SU-DHL-6 (cell line): ENCODE measurements at regions not wholly inside any gene's neighbourhood (a gene's known extent, or its start where the extent isn't known, plus 50 kb on each side); places are given as distances from the start of the nearest gene placed in this dataset.

Experiments used
- H2AFZ ChIP-seq: fragments of 200-600 bp; sonication (generic); 2 replicates; pipeline ENCODE4 v1.6.1; 2014; ENCODE audit warnings: low read depth, mild to moderate bottlenecking, moderate library complexity, mixed read lengths, antibody characterized with exemption, low read length; ENCODE audit not compliant: severe bottlenecking
- H3F3A ChIP-seq: fragments of 200-600 bp; shearing (Covaris generic); 2 replicates; pipeline ENCODE4 v1.6.0; 2016; ENCODE audit warnings: antibody characterized with exemption, mild to moderate bottlenecking; ENCODE audit not compliant: insufficient read depth
- H3K27ac ChIP-seq: fragments of 200-600 bp; sonication (generic); 2 replicates; pipeline ENCODE4 v1.5.1; 2016; ENCODE audit warnings: low read depth, mild to moderate bottlenecking, low read length, moderate library complexity, mixed read lengths
- H3K27me3 ChIP-seq: fragments of 200-600 bp; sonication (generic), shearing (Covaris generic); 2 replicates; pipeline ENCODE4 v1.6.0; 2014; ENCODE audit warnings: mild to moderate bottlenecking, low read length
- H3K36me3 ChIP-seq: fragments of 200-600 bp; sonication (generic); 2 replicates; pipeline ENCODE4 v1.6.1; 2014; ENCODE audit warnings: mild to moderate bottlenecking, low read length, mixed read lengths
- H3K4me2 ChIP-seq: fragments of 300-600, 200-600 bp; shearing (Covaris generic), sonication (generic); 2 replicates; pipeline ENCODE4 v1.6.0; 2014; ENCODE audit warnings: low read length, low read depth, mild to moderate bottlenecking; ENCODE audit not compliant: poor library complexity, severe bottlenecking
- H3K4me3 ChIP-seq: fragments of 200-600 bp; sonication (generic); 2 replicates; pipeline ENCODE4 v1.5.1; 2014; ENCODE audit warnings: antibody characterized with exemption, low read length, mild to moderate bottlenecking, mixed read lengths; ENCODE audit not compliant: insufficient read depth, poor library complexity, severe bottlenecking
- H3K79me2 ChIP-seq: fragments of 200-600 bp; sonication (generic); 2 replicates; pipeline ENCODE4 v1.6.1; 2014; ENCODE audit warnings: mild to moderate bottlenecking, low read length, moderate library complexity; ENCODE audit not compliant: insufficient read depth
- H3K9ac ChIP-seq: fragments of 200-600 bp; sonication (generic); 2 replicates; pipeline ENCODE4 v1.7.0; 2014; ENCODE audit warnings: mild to moderate bottlenecking, low read length
- H3K9me2 ChIP-seq: fragments of 200-600 bp; sonication (generic); replicated peaks from 2 replicates; pipeline ENCODE4 v1.6.1; 2014; ENCODE audit warnings: low read length; ENCODE audit not compliant: insufficient read depth
- H3K9me3 ChIP-seq: fragments of 200-600 bp; sonication (generic); 2 replicates; pipeline ENCODE4 v1.6.1; 2014; ENCODE audit warnings: low read length, mixed read lengths; ENCODE audit not compliant: insufficient read depth
- H4K20me1 ChIP-seq: fragments of 200-600 bp; sonication (generic); 2 replicates; pipeline ENCODE4 v1.6.1; 2014; ENCODE audit warnings: low read depth, mild to moderate bottlenecking, antibody characterized with exemption, low read length, moderate library complexity, mixed read lengths
- EZH2phosphoT487 ChIP-seq: fragments of 200-600 bp; sonication (generic), shearing (Covaris generic); conservative IDR thresholded peaks from 2 replicates; pipeline ENCODE4 v1.6.1; 2018; ENCODE audit warnings: mild to moderate bottlenecking, antibody characterized with exemption, low read length, moderate library complexity, mixed read lengths
- TF ChIP-seq, protein P1 (sequence below): fragments of 200-600 bp; sonication (generic); IDR thresholded peaks from one replicate; pipeline ENCODE4 v1.5.1; 2017; ENCODE audit warnings: antibody characterized with exemption, mild to moderate bottlenecking, low read length, moderate library complexity; ENCODE audit not compliant: insufficient read depth, poor library complexity, severe bottlenecking

DNA sequence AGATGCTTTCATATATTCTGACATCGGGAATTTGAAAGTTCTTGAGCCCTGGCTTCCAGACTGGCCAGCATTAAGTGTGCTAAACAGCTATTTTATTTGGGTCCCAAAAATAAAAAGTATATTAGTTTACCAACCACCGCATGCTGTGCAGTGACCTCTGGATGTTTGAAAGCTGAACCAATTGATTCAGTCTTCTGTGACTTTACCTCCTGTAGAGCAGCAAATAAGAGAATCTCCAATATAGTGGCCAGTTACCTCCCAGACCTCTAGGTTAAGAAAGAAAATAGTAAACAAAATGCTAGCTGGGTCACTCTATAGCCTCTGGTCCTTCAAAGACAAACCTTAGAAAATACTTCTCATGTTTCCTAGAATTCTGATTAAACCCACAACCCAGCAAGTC is 424.6 kb upstream of the NFE2L3 start:
- H3K9me3 ChIP-seq = no peaks in the 10 kb centered on the region
- TF ChIP-seq, protein P1, sequence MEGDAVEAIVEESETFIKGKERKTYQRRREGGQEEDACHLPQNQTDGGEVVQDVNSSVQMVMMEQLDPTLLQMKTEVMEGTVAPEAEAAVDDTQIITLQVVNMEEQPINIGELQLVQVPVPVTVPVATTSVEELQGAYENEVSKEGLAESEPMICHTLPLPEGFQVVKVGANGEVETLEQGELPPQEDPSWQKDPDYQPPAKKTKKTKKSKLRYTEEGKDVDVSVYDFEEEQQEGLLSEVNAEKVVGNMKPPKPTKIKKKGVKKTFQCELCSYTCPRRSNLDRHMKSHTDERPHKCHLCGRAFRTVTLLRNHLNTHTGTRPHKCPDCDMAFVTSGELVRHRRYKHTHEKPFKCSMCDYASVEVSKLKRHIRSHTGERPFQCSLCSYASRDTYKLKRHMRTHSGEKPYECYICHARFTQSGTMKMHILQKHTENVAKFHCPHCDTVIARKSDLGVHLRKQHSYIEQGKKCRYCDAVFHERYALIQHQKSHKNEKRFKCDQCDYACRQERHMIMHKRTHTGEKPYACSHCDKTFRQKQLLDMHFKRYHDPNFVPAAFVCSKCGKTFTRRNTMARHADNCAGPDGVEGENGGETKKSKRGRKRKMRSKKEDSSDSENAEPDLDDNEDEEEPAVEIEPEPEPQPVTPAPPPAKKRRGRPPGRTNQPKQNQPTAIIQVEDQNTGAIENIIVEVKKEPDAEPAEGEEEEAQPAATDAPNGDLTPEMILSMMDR = no peak
- no peaks in the 10 kb centered on the region for H3K9me2 ChIP-seq
- H4K20me1 ChIP-seq = no peaks in the 10 kb centered on the region
- H3K79me2 ChIP-seq = no peaks in the 10 kb centered on the region
- no peaks in the 10 kb centered on the region for H3K36me3 ChIP-seq
- H3K4me3 ChIP-seq = no peak overlapping the region
- no peak overlapping the region for H3K4me2 ChIP-seq
- no peaks in the 10 kb centered on the region for H3F3A ChIP-seq
- H3K27me3 ChIP-seq = no peaks in the 10 kb centered on the region
- no peak overlapping the region for H2AFZ ChIP-seq
- no peak overlapping the region for H3K27ac ChIP-seq
- H3K9ac ChIP-seq = no peak overlapping the region

DNA sequence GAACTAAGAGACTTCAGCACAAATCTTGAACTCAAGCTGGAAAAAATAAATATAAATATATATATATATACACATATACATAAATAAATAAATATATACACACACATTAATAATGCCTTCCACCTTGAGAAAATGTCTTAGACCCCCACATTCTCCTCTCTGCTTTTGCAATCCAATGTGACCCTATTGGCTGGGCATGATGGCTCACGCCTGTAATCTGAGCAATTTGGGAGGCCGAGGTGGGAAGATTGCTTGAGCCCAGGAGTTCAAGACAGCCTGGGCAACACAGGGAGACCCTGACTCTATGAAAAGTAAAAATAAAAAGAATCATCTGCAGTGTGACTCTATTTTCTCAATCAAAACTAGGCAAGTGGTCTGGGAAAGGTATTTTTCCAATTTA is 424.1 kb upstream of the NFE2L3 start:
- no peak for TF ChIP-seq EZH2phosphoT487
- TF ChIP-seq, protein P1 = no peak
- Histone ChIP-seq H3K79me2 (no peaks in the 10 kb centered on the region), H3K27ac (no peak overlapping the region), H3F3A (no peaks in the 10 kb centered on the region), H2AFZ (no peak overlapping the region), H4K20me1 (no peaks in the 10 kb centered on the region), H3K9me3 (no peaks in the 10 kb centered on the region), H3K9me2 (no peaks in the 10 kb centered on the region), H3K4me3 (no peak overlapping the region), H3K27me3 (no peaks in the 10 kb centered on the region), H3K9ac (no peak overlapping the region), H3K36me3 (no peaks in the 10 kb centered on the region), H3K4me2 (no peak overlapping the region)

DNA sequence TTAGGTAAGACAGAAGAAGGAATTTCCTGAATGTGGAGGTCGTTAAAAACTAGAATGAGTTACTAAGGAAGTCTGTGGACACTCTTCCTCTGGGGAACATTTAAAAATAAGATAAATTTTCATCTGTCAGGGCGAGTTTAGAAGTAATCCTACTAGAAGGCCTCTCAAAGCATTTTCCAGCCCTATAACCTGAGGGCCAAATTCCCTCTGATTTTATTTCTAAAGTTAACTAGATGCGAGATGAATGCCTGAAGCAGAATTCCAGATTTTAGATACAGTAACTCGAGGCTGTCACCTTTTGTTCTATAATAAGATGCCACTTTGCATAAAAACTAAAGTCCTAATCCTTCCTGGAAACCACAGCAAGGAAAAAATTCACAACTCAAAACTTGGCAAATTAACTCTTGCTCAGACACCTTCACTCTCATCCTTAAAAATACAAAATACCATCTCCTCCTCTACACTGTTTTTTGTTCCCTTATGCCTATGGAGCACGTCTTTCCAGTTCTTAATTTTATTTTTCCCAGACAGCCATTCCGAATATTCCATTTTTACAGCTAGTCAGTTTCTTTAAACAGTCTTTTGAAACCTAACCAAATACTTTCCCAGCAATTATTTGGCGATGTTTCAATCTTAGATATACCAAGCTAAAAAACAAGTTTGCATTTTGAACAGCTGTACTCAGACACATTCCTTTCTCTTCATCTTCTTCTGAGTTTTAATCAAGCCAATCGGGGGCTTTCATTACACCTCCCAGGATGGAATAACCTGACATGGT is 420.7 kb upstream of the NFE2L3 start:
- H3K36me3 ChIP-seq = no peaks in the 10 kb centered on the region
- no peak overlapping the region for H3K4me3 ChIP-seq
- H4K20me1 ChIP-seq = no peaks in the 10 kb centered on the region
- TF ChIP-seq EZH2phosphoT487 = no peak
- TF ChIP-seq, protein P1 = no peak
- H3K27ac ChIP-seq = no peak overlapping the region
- H3K79me2 ChIP-seq = no peaks in the 10 kb centered on the region
- no peak overlapping the region for H2AFZ ChIP-seq
- no peaks in the 10 kb centered on the region for H3K9me3 ChIP-seq
- H3K4me2 ChIP-seq = no peak overlapping the region
- H3F3A ChIP-seq = no peaks in the 10 kb centered on the region
- H3K9ac ChIP-seq = no peak overlapping the region
- H3K27me3 ChIP-seq = no peaks in the 10 kb centered on the region
- no peaks in the 10 kb centered on the region for H3K9me2 ChIP-seq
